Ovary (tissue), 7 donors: ENCODE measurements at regions not wholly inside any gene's neighbourhood (a gene's known extent, or its start where the extent isn't known, plus 50 kb on each side); places are given as distances from the start of the nearest gene placed in this dataset.

ENCODE experiments used
- DNase-seq, 5 donors: peaks; one replicate each; pipeline ENCODE4 v3.0.0-alpha.2; 2019 to 2020
- H3K27ac ChIP-seq, 2 donors: fragments of 200-600 bp; one replicate each; pipeline versions ENCODE4 v1.5.1 to v1.8.0; 2019 to 2022
- H3K27me3 ChIP-seq: fragments of 200-600 bp; one replicate; pipeline ENCODE4 v1.8.0; 2022
- H3K36me3 ChIP-seq: fragments of 200-600 bp; sonication (generic); one replicate; pipeline ENCODE4 v1.5.1; 2019
- H3K4me1 ChIP-seq: one replicate; pipeline ENCODE4 v1.8.1; 2013; ENCODE audit warnings: mild to moderate bottlenecking, moderate library complexity; ENCODE audit not compliant: insufficient read depth
- H3K4me3 ChIP-seq: fragments of 200-600 bp; sonication (generic); one replicate; pipeline ENCODE4 v1.5.1; 2017
- H3K9me3 ChIP-seq, 2 donors: fragments of 200-600 bp in 1 of 2; sonication (generic) in 1 of 2; one replicate each; pipeline versions ENCODE4 v1.5.1 to v1.8.1; 2013 to 2019; ENCODE audit warnings: mild to moderate bottlenecking in 1 of 2, moderate library complexity in 1 of 2
- CTCF ChIP-seq, 3 donors: fragments of 450-650 bp in 2 of 3; fragments of 200-600 bp in 1 of 3; IDR thresholded peaks; one replicate each; pipeline versions ENCODE4 v1.5.1 to v1.8.0; 2016 to 2022; ENCODE audit warnings: antibody characterized with exemption in 3 of 3, mild to moderate bottlenecking in 1 of 3
- EP300 ChIP-seq: sonication (generic); formaldehyde crosslinking; IDR thresholded peaks from one replicate; pipeline ENCODE4 v1.6.1; 2017; ENCODE audit warnings: antibody characterized with exemption
- POLR2A ChIP-seq: fragments of 450-650 bp; IDR thresholded peaks from one replicate; pipeline ENCODE4 v1.6.1; 2017; ENCODE audit warnings: antibody characterized with exemption, mild to moderate bottlenecking, moderate library complexity
- whole genome bisulfite sequencing, 3 donors: extraction: QIAGEN DNeasy Blood & Tissue Kit in 1 of 3; methylation state at CpG; one replicate each; pipeline versions ENCODE4 v1.1.5 to v1.1.7; 2013 to 2017; 5-methylcytosine and 5-hydroxymethylcytosine counted together
- intact Hi-C, 4 donors: fragments of 100-400 bp; cut with DNase I; formaldehyde crosslinking; loops; one replicate each; pipeline versions ENCODE4 v1.11.0 to v1.15.1; 2022 to 2023
- donor health status: DM: no; HTN: no; CAD: no; lungs with moderate emphysema.
- donor health status: DM: no; HTN: no; CAD: no.
- donor health status: Bipolar disorder and iron deficiency.
- donor health status: DM: no; HTN: no; CAD: no.
- donor health status: DM: yes; HTN: yes; CAD: no.

GRCh38 chr2:142827170-142827569 lies 50.3 kb upstream of the KYNU start:
- DNase-seq, result no peak
- 96 to 99% (median 96%) methylated on average over 9 of the region's 9 CpGs for WGBS, 3 donors
- Histone ChIP-seq H3K4me3 (no peak overlapping the region), H3K27ac (no peak overlapping the region), H3K9me3 (no peaks in the 10 kb centered on the region), H3K36me3 (no peaks in the 10 kb centered on the region), H3K4me1 (no peaks in the 10 kb centered on the region), H3K27me3 (no peaks in the 10 kb centered on the region)
- no peak for TF ChIP-seq EP300
- TF ChIP-seq CTCF (IDR thresholded peaks at IDR 0.05), result no peak
- intact Hi-C loops, result no loop called here

- intact Hi-C loops, result no loop called here
- no peaks in the 10 kb centered on the region for H3K9me3 ChIP-seq
- H3K4me3 ChIP-seq, result no peak overlapping the region
- no peak for DNase-seq
- no peaks in the 10 kb centered on the region for H3K27me3 ChIP-seq
- WGBS, 3 donors, result 13 to 21% (median 16%) methylated on average over 2 of the region's 2 CpGs
- H3K27ac ChIP-seq, result no peak overlapping the region
- no peak for TF ChIP-seq CTCF (IDR thresholded peaks at IDR 0.05)
- no peak for TF ChIP-seq EP300
- no peaks in the 10 kb centered on the region for H3K4me1 ChIP-seq
- no peaks in the 10 kb centered on the region for H3K36me3 ChIP-seq
Measured at GRCh38 chr2:142825861-142826260, 51.6 kb upstream of the KYNU start.

- Histone ChIP-seq H3K27ac (no peak overlapping the region), H3K36me3 (no peaks in the 10 kb centered on the region), H3K4me1 (no peaks in the 10 kb centered on the region), H3K4me3 (no peak overlapping the region), H3K27me3 (no peaks in the 10 kb centered on the region), H3K9me3 (no peaks in the 10 kb centered on the region)
- no peak for TF ChIP-seq CTCF (IDR thresholded peaks at IDR 0.05)
- TF ChIP-seq POLR2A, result no peak
- no peak for TF ChIP-seq EP300
- no peak for DNase-seq
- intact Hi-C loops, result no loop called here
- WGBS, 3 donors, result 45 to 91% (median 85%) methylated on average over 1 of the region's 1 CpG
Measured at GRCh38 chr2:142824756-142825155, 52.7 kb upstream of the KYNU start.

- WGBS, 3 donors, result 29 to 60% (median 49%) methylated on average over 3 of the region's 3 CpGs
- H3K36me3 ChIP-seq, result no peaks in the 10 kb centered on the region
- no peak overlapping the region for H3K4me3 ChIP-seq
- no peaks in the 10 kb centered on the region for H3K27me3 ChIP-seq
- H3K4me1 ChIP-seq, result no peaks in the 10 kb centered on the region
- H3K9me3 ChIP-seq, result no peaks in the 10 kb centered on the region
- TF ChIP-seq POLR2A (no peak), CTCF (IDR thresholded peaks at IDR 0.05) (no peak), EP300 (no peak)
- H3K27ac ChIP-seq, result no peak overlapping the region
- intact Hi-C loops, result no loop called here
- DNase-seq, result no peak
Measured at GRCh38 chr2:142822190-142822589, 55.3 kb upstream of the KYNU start.

- 47 to 69% (median 58%) methylated on average over 2 of the region's 2 CpGs for WGBS, 3 donors
Measured at GRCh38 chr2:142819411-142819810, 58.1 kb upstream of the KYNU start.

More at GRCh38 chr2:142819411-142819810, 58.1 kb upstream of the KYNU start:
- no peaks in the 10 kb centered on the region for H3K9me3 ChIP-seq
- no peaks in the 10 kb centered on the region for H3K4me1 ChIP-seq
- TF ChIP-seq CTCF (IDR thresholded peaks at IDR 0.05) (no peak), POLR2A (no peak), EP300 (no peak)
- H3K4me3 ChIP-seq, result no peak overlapping the region
- DNase-seq, result no peak
- H3K36me3 ChIP-seq, result no peaks in the 10 kb centered on the region
- H3K27ac ChIP-seq, result no peak overlapping the region
- intact Hi-C loops, result no loop called here
- no peaks in the 10 kb centered on the region for H3K27me3 ChIP-seq
